ENCODE measurements at regions not wholly inside any gene's neighbourhood (a gene's known extent, or its start where the extent isn't known, plus 50 kb on each side); places are given as distances from the start of the nearest gene placed in this dataset.

- no peak overlapping the region for H3K4me3 ChIP-seq (ENCODE audit: low read depth, low read length)
- in situ Hi-C loops (cut with HindIII; ENCODE audit: low sequenced_read_pairs) = no loop called here
- TF ChIP-seq CTCF (IDR thresholded peaks at IDR 0.05; ENCODE audit: low read depth, low read length, missing control alignments) = no peak
- DNase-seq (ENCODE audit: low read depth) = no peak
Measured at GRCh38 chr13:50158385-50159165, 143.3 kb downstream of the KCNRG start.

- H3K4me3 ChIP-seq (ENCODE audit: low read depth, low read length) = no peak overlapping the region
- in situ Hi-C loops (cut with HindIII; ENCODE audit: low sequenced_read_pairs) = no loop called here
Measured at GRCh38 chr13:50159607-50160006, 144.4 kb downstream of the KCNRG start.

GRCh38 chr13:50161052-50161451 is 145.8 kb downstream of the KCNRG start:
- in situ Hi-C loops (cut with HindIII; ENCODE audit: low sequenced_read_pairs) = no loop called here
- no peak overlapping the region for H3K4me3 ChIP-seq (ENCODE audit: low read depth, low read length)
- TF ChIP-seq CTCF (IDR thresholded peaks at IDR 0.05; ENCODE audit: low read depth, low read length, missing control alignments) = no peak
- DNase-seq (ENCODE audit: low read depth) = no peak

More at GRCh38 chr13:50159607-50160006, 144.4 kb downstream of the KCNRG start:
- no peak for DNase-seq (ENCODE audit: low read depth)
- no peak for TF ChIP-seq CTCF (IDR thresholded peaks at IDR 0.05; ENCODE audit: low read depth, low read length, missing control alignments)

- no peak overlapping the region for H3K4me3 ChIP-seq (ENCODE audit: low read depth, low read length)
- no peak for TF ChIP-seq CTCF (IDR thresholded peaks at IDR 0.05; ENCODE audit: low read depth, low read length, missing control alignments)
- no peak for DNase-seq (ENCODE audit: low read depth)
- in situ Hi-C loops (cut with HindIII; ENCODE audit: low sequenced_read_pairs) = no loop called here
Measured at GRCh38 chr13:50162001-50162400, 146.8 kb downstream of the KCNRG start.

GRCh38 chr13:50162567-50162966 is 147.3 kb downstream of the KCNRG start:
- no peak for TF ChIP-seq CTCF (IDR thresholded peaks at IDR 0.05; ENCODE audit: low read depth, low read length, missing control alignments)
- in situ Hi-C loops (cut with HindIII; ENCODE audit: low sequenced_read_pairs) = no loop called here

GRCh38 chr13:50167224-50167947 is 152.1 kb downstream of the KCNRG start:
- no peak overlapping the region for H3K4me3 ChIP-seq (ENCODE audit: low read depth, low read length)
- no peak for DNase-seq (ENCODE audit: low read depth)
- in situ Hi-C loops (cut with HindIII; ENCODE audit: low sequenced_read_pairs) = no loop called here
- no peak for TF ChIP-seq CTCF (IDR thresholded peaks at IDR 0.05; ENCODE audit: low read depth, low read length, missing control alignments)

More at GRCh38 chr13:50162567-50162966, 147.3 kb downstream of the KCNRG start:
- no peak for DNase-seq (ENCODE audit: low read depth)
- no peak overlapping the region for H3K4me3 ChIP-seq (ENCODE audit: low read depth, low read length)

Measured in astrocyte of the cerebellum (primary cell).